ENCODE measurements at regions not wholly inside any gene's neighbourhood (a gene's known extent, or its start where the extent isn't known, plus 50 kb on each side); places are given as distances from the start of the nearest gene placed in this dataset.

GRCh38 chr12:96140174-96140573 lies 54.0 kb upstream of the ELK3 start (continued):
- TF ChIP-seq NANOG (IDR thresholded peaks at IDR 0.05; ENCODE audit: insufficient read depth, low read depth, low read length, poor library complexity, severe bottlenecking) (no peak), YY1 (IDR thresholded peaks at IDR 0.05; ENCODE audit: low read depth, low read length) (no peak), RAD21 (IDR thresholded peaks at IDR 0.05 in 1 of 2, conservative IDR thresholded peaks at IDR 0.05 in 1 of 2; ENCODE audit: low read depth in 2 of 2, low read length in 2 of 2) (no peak), HDAC2 (IDR thresholded peaks at IDR 0.05; ENCODE audit: borderline replicate concordance in 1 of 2, low read depth in 2 of 2, low read length in 2 of 2) (no peak), CHD2 (IDR thresholded peaks at IDR 0.05; ENCODE audit: low read length) (no peak), SIRT6 (IDR thresholded peaks at IDR 0.05; ENCODE audit: low read length) (no peak)
